ENCODE measurements at regions not wholly inside any gene's neighbourhood (a gene's known extent, or its start where the extent isn't known, plus 50 kb on each side); places are given as distances from the start of the nearest gene placed in this dataset.

- intact Hi-C loops (cut with micrococcal nuclease) = no loop called here
- Histone ChIP-seq H3K9me3 (ENCODE audit: low read length) (0 out of 2 replicates have a peak, but pooled peaks cover 6% of the 10 kb centered on the region), H3K36me3 (ENCODE audit: low read depth, low read length) (no peaks in the 10 kb centered on the region), H3K27me3 (ENCODE audit: low read length) (peaks cover 46% of the 10 kb centered on the region), H4K20me1 (ENCODE audit: low read length) (no peaks in the 10 kb centered on the region), H3K79me2 (ENCODE audit: low read length) (no peaks in the 10 kb centered on the region), H3K4me2 (ENCODE audit: low read length) (no peak overlapping the region), H3K27ac (ENCODE audit: low read length) (no peak overlapping the region), H3K4me1 (ENCODE audit: insufficient read depth, low read length) (no peaks in the 10 kb centered on the region), H3K4me3 (ENCODE audit: low read length) (no peak overlapping the region), H2AFZ (ENCODE audit: low read length) (no peak overlapping the region), H3K9me2 (replicated peaks; ENCODE audit: low read length) (no peaks in the 10 kb centered on the region), H3K9ac (ENCODE audit: low read length) (no peak overlapping the region), H3F3A (ENCODE audit: low read length, unreplicated experiment) (no peaks in the 10 kb centered on the region)
- ChIA-PET CTCF (no interaction called here), POLR2A (ENCODE audit: unreplicated experiment) (no interaction called here)
- ATAC-seq (no peak), DNase-seq (no peak)
- BruUV-seq (replicated peaks) = no TSS peak
- TF ChIP-seq EZH2phosphoT487 (IDR thresholded peaks at IDR 0.05; ENCODE audit: borderline replicate concordance, low read length) (no peak), CTCF (conservative IDR thresholded peaks at IDR 0.05; ENCODE audit: low read depth, low read length) (no peak), EZH2 (IDR thresholded peaks at IDR 0.05; ENCODE audit: low read length, unreplicated experiment) (no peak)
Measured at GRCh38 chr12:128163086-128163485, 103.9 kb upstream of the TMEM132C start.

GRCh38 chr12:128164533-128164932 is 102.4 kb upstream of the TMEM132C start:
- Histone ChIP-seq H3K4me1 (ENCODE audit: insufficient read depth, low read length) (no peaks in the 10 kb centered on the region), H3K9me2 (replicated peaks; ENCODE audit: low read length) (no peaks in the 10 kb centered on the region), H2AFZ (ENCODE audit: low read length) (no peak overlapping the region), H3K79me2 (ENCODE audit: low read length) (no peaks in the 10 kb centered on the region), H3K27me3 (ENCODE audit: low read length) (peaks cover 39% of the 10 kb centered on the region), H3K9ac (ENCODE audit: low read length) (no peak overlapping the region), H3K27ac (ENCODE audit: low read length) (no peak overlapping the region), H3K36me3 (ENCODE audit: low read depth, low read length) (no peaks in the 10 kb centered on the region), H3K4me3 (ENCODE audit: low read length) (no peak overlapping the region), H4K20me1 (ENCODE audit: low read length) (no peaks in the 10 kb centered on the region), H3F3A (ENCODE audit: low read length, unreplicated experiment) (no peaks in the 10 kb centered on the region), H3K4me2 (ENCODE audit: low read length) (no peak overlapping the region), H3K9me3 (ENCODE audit: low read length) (0 out of 2 replicates have a peak, but pooled peaks cover 6% of the 10 kb centered on the region)
- intact Hi-C loops (cut with micrococcal nuclease) = no loop called here
- ChIA-PET CTCF (no interaction called here), POLR2A (ENCODE audit: unreplicated experiment) (no interaction called here)
- DNase-seq (no peak), ATAC-seq (no peak)
- TF ChIP-seq EZH2phosphoT487 (IDR thresholded peaks at IDR 0.05; ENCODE audit: borderline replicate concordance, low read length) = no peak
- no peak for TF ChIP-seq EZH2 (IDR thresholded peaks at IDR 0.05; ENCODE audit: low read length, unreplicated experiment)
- no peak for TF ChIP-seq CTCF (conservative IDR thresholded peaks at IDR 0.05; ENCODE audit: low read depth, low read length)
- BruUV-seq (replicated peaks) = no TSS peak

- Histone ChIP-seq H3K9me2 (replicated peaks; ENCODE audit: low read length) (no peaks in the 10 kb centered on the region), H4K20me1 (ENCODE audit: low read length) (no peaks in the 10 kb centered on the region), H3K9ac (ENCODE audit: low read length) (no peak overlapping the region), H3K36me3 (ENCODE audit: low read depth, low read length) (no peaks in the 10 kb centered on the region), H3K4me3 (ENCODE audit: low read length) (no peak overlapping the region), H3K27me3 (ENCODE audit: low read length) (peaks cover 35% of the 10 kb centered on the region), H3K79me2 (ENCODE audit: low read length) (no peaks in the 10 kb centered on the region), H3K9me3 (ENCODE audit: low read length) (0 out of 2 replicates have a peak, but pooled peaks cover 6% of the 10 kb centered on the region), H2AFZ (ENCODE audit: low read length) (no peak overlapping the region), H3K27ac (ENCODE audit: low read length) (no peak overlapping the region), H3K4me1 (ENCODE audit: insufficient read depth, low read length) (no peaks in the 10 kb centered on the region), H3K4me2 (ENCODE audit: low read length) (no peak overlapping the region), H3F3A (ENCODE audit: low read length, unreplicated experiment) (no peaks in the 10 kb centered on the region)
- ChIA-PET CTCF (no interaction called here), POLR2A (ENCODE audit: unreplicated experiment) (no interaction called here)
- DNase-seq = no peak
- BruUV-seq (replicated peaks) = no TSS peak
- ATAC-seq = no peak
- TF ChIP-seq CTCF (conservative IDR thresholded peaks at IDR 0.05; ENCODE audit: low read depth, low read length) (no peak), EZH2phosphoT487 (IDR thresholded peaks at IDR 0.05; ENCODE audit: borderline replicate concordance, low read length) (no peak), EZH2 (IDR thresholded peaks at IDR 0.05; ENCODE audit: low read length, unreplicated experiment) (no peak)
- intact Hi-C loops (cut with micrococcal nuclease) = no loop called here
Measured at GRCh38 chr12:128165387-128165786, 101.6 kb upstream of the TMEM132C start.

All from PC-3 (cell line).